Astrocyte (in vitro differentiated cells and primary cell): ENCODE measurements at regions not wholly inside any gene's neighbourhood (a gene's known extent, or its start where the extent isn't known, plus 50 kb on each side); places are given as distances from the start of the nearest gene placed in this dataset.

Source experiments
- EZH2 ChIP-seq: IDR thresholded peaks from 2 replicates; pipeline ENCODE4 v1.6.1; 2012; ENCODE audit warnings: mild to moderate bottlenecking, low read length, inconsistent platforms; ENCODE audit not compliant: insufficient read depth
- TF ChIP-seq, protein P1 (sequence below): IDR thresholded peaks from 2 replicates; pipeline ENCODE4 v1.5.1; 2011; ENCODE audit warnings: low read depth, mild to moderate bottlenecking, inconsistent platforms, low read length, moderate library complexity; ENCODE audit not compliant: insufficient read depth

DNA sequence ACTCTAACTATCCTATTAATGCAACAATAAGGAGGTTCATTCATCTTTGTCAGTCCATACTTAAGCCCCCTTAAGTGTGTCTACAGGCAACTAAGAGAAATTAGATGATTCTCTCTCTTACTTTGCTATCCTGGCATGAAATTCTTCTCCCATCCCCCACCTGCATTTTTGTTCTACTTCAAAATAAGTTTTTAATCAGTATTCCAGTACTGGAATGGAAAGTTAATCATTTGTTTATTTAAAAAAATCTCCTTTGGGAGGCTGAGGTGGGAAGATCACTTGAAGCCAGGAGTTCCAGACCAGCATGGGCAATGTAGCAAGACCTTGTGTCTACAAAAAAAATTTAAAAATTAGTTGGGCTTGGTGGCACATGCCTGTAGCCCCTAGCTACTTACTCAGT is 222.1 kb downstream of the MZT1 start:
- TF ChIP-seq, protein P1, sequence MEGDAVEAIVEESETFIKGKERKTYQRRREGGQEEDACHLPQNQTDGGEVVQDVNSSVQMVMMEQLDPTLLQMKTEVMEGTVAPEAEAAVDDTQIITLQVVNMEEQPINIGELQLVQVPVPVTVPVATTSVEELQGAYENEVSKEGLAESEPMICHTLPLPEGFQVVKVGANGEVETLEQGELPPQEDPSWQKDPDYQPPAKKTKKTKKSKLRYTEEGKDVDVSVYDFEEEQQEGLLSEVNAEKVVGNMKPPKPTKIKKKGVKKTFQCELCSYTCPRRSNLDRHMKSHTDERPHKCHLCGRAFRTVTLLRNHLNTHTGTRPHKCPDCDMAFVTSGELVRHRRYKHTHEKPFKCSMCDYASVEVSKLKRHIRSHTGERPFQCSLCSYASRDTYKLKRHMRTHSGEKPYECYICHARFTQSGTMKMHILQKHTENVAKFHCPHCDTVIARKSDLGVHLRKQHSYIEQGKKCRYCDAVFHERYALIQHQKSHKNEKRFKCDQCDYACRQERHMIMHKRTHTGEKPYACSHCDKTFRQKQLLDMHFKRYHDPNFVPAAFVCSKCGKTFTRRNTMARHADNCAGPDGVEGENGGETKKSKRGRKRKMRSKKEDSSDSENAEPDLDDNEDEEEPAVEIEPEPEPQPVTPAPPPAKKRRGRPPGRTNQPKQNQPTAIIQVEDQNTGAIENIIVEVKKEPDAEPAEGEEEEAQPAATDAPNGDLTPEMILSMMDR = no peak
- no peak for TF ChIP-seq EZH2
